ENCODE measurements at regions not wholly inside any gene's neighbourhood (a gene's known extent, or its start where the extent isn't known, plus 50 kb on each side); places are given as distances from the start of the nearest gene placed in this dataset.

DNA sequence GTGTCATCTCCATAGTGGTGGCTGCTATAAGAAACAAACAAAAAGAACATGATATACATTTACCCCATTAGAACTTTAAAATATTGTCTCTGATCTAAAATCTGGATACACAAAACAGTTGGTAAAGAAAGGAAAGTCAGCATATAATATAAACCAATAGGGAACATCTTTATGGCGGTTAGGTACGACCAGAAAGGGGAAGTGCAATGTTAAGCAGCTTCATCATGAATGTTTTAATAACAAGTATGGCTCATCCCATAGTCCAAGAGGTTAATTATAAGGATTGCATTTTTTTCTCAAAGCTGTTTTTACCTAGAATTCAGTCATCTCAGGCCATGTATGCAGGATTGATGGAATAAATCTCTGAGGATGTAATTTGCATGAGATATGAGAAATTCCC, 1869.7 kb downstream of the PCDH7 start:
- TF ChIP-seq, protein P1, sequence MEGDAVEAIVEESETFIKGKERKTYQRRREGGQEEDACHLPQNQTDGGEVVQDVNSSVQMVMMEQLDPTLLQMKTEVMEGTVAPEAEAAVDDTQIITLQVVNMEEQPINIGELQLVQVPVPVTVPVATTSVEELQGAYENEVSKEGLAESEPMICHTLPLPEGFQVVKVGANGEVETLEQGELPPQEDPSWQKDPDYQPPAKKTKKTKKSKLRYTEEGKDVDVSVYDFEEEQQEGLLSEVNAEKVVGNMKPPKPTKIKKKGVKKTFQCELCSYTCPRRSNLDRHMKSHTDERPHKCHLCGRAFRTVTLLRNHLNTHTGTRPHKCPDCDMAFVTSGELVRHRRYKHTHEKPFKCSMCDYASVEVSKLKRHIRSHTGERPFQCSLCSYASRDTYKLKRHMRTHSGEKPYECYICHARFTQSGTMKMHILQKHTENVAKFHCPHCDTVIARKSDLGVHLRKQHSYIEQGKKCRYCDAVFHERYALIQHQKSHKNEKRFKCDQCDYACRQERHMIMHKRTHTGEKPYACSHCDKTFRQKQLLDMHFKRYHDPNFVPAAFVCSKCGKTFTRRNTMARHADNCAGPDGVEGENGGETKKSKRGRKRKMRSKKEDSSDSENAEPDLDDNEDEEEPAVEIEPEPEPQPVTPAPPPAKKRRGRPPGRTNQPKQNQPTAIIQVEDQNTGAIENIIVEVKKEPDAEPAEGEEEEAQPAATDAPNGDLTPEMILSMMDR (IDR thresholded peaks at IDR 0.05), result no peak
- no peak for TF ChIP-seq POLR2A (IDR thresholded peaks at IDR 0.05)

All from stomach (tissue), 4 donors.